ENCODE measurements at regions not wholly inside any gene's neighbourhood (a gene's known extent, or its start where the extent isn't known, plus 50 kb on each side); places are given as distances from the start of the nearest gene placed in this dataset.

GRCh38 chr6:169079650-169080049 is 174.0 kb downstream of the THBS2 start:
- DNase-seq: no peak

DNA sequence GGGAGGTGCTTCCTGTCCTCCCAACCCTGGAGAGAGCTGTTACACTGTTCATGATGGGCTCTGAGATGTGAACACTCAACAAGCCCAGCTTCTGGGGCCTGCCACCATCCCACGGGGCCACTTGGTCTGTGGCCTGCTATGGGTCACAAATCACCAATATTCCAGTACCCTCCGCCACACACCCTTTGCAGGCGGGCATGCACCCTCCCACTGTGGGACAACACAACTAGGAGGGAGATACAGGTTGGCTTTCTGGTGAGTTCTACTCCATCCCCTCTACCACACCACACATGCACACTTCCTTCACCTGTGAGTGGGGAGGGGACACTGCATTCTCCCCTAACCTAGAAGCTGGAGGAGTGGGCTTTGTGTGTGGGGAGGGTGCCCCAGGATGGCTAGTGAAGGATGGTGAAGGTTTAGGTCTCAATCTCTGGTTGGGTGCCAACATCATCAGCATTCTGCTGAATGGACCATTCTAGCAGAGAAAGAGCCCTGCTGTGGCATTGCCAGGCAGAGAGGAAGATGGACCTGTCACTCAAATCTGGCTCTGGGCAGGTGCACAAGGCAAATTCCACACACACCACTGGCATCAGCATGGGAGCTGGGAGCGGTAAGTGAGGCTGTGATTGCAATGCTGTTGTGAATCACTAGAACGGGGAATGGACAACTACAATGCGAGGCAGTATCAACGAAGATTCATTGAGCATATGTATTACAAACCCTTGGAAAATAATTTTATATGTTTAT is 175.1 kb downstream of the THBS2 start:
- no peak for DNase-seq

DNA sequence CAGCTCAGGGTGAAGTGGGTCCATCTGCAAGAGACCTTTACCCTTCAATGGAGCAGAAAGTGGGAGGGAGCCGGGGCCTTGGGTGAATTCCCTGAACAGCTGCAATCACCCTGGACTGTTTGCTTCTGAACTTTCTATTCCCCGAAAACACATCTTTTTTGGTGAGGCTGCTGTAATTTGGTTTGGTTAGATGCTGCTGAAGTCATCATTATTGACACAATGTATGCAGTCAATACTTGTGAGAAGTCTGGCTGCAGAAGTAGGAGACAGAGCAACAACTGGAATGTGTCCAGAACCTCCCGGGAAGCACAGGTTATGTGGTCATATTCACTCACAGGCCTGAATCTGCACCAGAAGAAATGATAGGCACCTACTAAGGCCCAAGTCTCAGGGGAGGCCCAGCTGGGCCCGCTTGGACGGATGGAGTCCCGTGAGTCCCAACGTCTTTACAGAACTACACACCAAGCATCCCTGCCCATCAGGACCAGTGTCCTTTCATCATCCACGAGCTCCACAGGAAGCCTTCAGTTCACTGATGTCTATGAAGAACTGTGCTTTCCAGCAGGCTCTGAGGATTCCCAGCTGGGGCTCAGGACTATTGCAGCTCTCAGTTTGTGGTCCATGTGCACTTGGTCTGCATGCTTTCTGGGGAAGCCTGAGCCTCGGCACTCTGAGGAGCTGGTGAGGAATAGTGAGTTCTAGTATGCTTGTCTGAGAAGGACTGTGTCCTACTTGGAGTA is 177.6 kb downstream of the THBS2 start:
- no peak for DNase-seq

DNA sequence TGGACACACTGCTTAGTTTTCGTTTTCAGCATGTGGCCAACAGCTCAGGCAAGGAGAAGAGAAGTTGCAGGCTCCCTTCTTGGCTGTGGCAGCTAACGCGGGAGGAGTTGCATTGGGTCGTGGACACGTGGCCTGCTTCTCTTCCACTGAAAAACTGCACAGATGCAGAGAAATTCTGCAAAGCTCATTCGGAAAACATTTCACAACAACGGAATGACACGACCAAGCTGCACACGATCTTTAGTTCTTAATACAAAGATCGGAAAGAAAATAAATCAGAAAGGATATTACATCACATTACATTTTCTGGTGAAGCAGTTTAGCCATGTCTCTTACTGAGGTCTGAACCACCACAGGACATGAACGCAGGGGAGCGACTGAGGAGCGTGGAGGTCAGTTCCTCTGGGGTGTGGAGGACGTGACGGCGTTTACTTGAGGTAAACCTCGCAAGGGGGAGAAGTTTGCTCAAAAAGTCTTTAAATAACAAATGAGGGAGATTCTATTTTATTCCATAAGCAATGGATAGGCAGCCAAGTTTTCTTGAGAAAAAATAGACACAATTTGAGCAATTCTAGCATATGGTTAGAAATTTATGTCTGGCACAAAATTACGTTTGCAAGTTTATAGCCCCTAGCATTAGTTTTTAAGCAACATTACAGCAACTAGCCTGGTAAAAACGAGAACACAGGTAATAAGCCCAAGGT is 178.3 kb downstream of the THBS2 start:
- no peak for DNase-seq

DNA sequence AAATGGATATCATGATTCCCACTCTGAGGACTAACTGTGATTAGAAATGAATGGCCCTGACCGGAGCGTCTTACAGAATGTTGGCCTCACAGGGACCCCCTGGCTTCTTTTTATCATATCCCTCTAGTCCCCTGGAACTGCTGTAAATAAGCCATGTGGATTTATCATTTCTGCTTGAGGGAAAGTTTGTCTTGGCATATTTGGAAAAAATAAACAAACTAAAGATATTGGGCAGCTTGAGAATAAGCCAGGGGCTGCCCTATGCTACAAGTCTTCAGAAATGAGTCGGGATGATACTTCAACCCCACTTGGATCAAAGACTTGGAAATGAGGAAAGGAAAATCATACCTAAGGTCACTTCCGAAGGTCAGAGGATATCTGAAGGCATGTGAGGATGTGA is 179.1 kb downstream of the THBS2 start:
- DNase-seq: no peak

GRCh38 chr6:169073311-169073710 is 180.3 kb downstream of the THBS2 start:
- DNase-seq: no peak

- no peak for DNase-seq
Observed at GRCh38 chr6:169072127-169073042, 181.3 kb downstream of the THBS2 start.

DNA sequence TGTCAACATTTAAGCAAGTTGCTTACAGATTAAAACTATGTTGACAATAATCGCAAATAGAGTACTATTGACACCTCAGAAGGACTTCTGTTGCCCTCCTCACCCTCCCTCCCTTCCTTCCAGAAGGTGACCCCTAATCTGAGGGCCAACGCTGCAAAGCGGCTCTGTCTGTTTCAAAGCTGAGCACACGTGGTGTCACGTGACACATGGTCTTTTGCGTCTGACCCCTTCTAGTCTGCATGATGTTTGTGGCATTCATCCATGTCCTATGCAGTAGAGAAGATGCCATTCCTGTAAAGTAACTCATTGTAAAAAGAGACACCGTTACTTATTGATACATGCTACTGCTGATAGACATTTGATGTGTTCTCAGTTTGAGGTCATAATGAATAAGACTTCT is 182.3 kb downstream of the THBS2 start:
- DNase-seq: no peak

DNA sequence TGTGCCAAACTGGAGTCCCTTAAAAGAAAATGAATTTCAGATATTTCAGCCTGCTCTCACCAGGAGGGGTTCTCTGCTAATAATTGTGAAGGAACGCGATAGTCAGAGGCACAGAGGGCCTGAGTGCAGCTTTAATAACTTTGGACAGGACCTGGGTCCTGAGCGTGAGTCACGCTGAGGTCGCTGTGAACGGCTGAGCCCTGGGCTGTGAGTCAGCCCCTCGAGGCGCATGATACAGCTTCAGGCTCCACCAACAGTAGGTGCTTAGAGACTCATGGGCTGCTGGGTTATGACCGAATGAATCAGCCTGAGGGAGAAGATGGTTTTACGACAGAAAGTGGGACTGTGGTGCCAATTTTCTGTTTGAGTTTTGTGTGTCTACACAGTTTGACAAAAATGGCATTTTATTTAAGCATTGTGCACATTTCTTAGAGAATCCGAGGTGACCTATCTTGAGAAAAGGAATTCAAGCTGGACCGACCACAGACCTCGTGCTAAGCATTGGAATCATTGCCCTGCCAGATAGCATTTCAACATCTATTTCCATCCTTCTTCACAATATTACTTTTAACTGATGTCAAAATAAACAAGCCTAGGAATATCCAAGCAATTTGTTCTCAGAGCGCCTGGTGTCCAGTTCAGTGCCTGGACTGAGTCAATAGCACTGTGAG is 183.0 kb downstream of the THBS2 start:
- DNase-seq: no peak

DNA sequence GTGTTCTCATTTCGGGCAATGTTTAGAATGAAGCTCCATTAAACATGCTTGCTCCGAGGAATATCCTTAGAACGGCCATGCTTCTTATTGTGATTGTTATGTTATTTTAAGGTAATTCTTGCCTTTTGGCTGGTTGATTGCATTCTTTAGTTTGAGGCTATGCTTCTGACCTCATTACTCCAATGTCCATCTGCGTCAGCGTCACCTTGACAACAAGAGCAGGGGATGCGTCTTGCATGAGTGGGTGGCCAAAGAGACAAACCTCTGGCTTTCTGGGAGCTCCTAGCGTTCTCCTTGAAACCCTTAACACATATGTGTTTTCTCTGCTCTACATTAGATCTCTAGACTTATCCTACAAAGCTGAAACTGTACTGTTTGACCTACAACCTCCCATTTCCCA is 184.3 kb downstream of the THBS2 start:
- DNase-seq: no peak

- no peak for DNase-seq
Observed at GRCh38 chr6:169064194-169064593, 189.5 kb downstream of the THBS2 start.

DNA sequence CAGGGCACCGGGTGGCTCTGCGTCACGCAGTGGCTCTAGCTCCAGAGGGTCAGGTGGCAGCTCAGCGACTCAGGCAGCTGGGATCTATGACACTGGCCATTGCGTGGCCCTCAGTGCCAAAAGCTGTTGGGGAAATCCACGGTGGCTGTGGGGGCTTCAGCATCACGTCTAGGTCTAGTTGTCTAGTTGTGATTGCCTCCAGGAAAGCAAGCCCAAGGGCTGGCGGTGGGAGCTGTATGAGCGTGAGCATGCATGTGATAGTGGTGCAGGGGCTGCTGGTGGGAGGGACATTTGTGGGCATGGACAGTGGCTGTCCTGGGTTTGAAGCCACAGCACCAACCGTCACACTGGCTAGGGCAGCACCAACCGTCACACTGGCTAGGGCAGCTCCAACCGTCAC is 191.4 kb downstream of the THBS2 start:
- no peak for DNase-seq

- no peak for DNase-seq
Observed at GRCh38 chr6:169058634-169059033, 195.0 kb downstream of the THBS2 start.

DNA sequence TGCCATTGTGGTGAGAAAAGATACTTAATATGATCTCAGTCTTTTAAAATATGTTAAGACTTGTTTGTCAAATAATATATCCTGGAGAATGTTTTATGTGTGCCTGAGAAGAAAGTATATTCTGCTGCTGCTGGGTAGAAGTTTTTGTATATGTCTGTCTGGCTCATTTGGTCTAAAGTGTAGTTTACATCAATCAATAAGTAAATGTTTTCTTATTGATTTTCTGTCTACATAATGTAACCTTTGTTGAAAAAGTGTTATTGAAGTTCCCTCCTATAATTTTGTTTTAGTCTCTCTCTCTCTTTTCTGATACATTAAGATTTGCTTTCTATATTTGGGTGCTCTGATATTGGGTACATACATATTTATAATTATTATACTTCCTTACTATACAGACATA is 201.2 kb downstream of the THBS2 start:
- DNase-seq: no peak

GRCh38 chr6:169051371-169051770 is 202.3 kb downstream of the THBS2 start:
- peak; percentile 94 for DNase-seq

GRCh38 chr6:169048865-169049205 is 204.8 kb downstream of the THBS2 start:
- DNase-seq: peak; percentile 63

GRCh38 chr6:169048185-169048864 is 205.3 kb downstream of the THBS2 start:
- peak; percentile 62 for DNase-seq

- DNase-seq: no peak
Observed at GRCh38 chr6:169047345-169047744, 206.3 kb downstream of the THBS2 start.

GRCh38 chr6:169046483-169047192 is 207.0 kb downstream of the THBS2 start:
- no peak for DNase-seq

DNA sequence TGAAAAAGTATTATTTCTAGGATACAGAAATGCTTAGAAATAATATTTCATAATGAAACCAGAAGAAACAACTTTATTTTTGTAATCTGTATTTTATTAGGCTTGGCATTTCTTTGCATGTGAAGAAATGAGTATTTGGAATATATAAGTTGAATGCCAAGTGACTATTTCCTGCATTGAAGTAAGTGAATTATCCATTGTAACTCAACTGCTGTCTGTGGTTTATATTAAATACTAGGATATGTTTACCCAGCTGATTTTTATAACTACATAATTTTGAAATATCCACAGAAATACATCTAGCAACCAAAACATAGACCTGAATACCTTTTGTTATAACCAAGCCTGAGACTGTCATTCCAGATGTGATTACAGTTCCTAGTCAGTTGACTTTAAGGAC is 207.6 kb downstream of the THBS2 start:
- no peak for DNase-seq

- peak; percentile 95 for DNase-seq
Observed at GRCh38 chr6:169045486-169045885, 208.2 kb downstream of the THBS2 start.

Measured in NCI-H2029 (cell line).